Naive B cell (primary cell): ENCODE measurements at regions not wholly inside any gene's neighbourhood (a gene's known extent, or its start where the extent isn't known, plus 50 kb on each side); places are given as distances from the start of the nearest gene placed in this dataset.
A peak's percentile ranks its signal among the peaks of the same experiment; 100 is the strongest.
"Not testable (repeated sequence)": the region's sequence is repeated elsewhere in the genome, so short reads cannot be mapped to it uniquely, and the experiment has no call there.

ENCODE experiments used
- ATAC-seq, 2 donors: fragments of 150-1000 bp; cut with Tn5 transposase; 2 replicates each; pipeline ENCODE4 v1.10.0; 2021; ENCODE audit warnings: low read depth in 2 of 2, mild to moderate bottlenecking in 2 of 2, moderate library complexity in 2 of 2
- DNase-seq: peaks from one replicate; pipeline ENCODE4 v3.0.0; 2022
- H3K27ac Mint-ChIP-seq, 6 donors: one replicate each; pipeline ENCODE4 v1.8.0; 2020 to 2022; ENCODE audit warnings: mild to moderate bottlenecking in 6 of 6, mixed read lengths in 6 of 6, moderate library complexity in 5 of 6, inconsistent platforms in 2 of 6
- H3K27me3 Mint-ChIP-seq, 3 donors: one replicate each; pipeline ENCODE4 v1.8.0; 2021 to 2022; ENCODE audit warnings: mixed read lengths in 3 of 3, mild to moderate bottlenecking in 1 of 3
- H3K36me3 Mint-ChIP-seq, 2 donors: one replicate each; pipeline ENCODE4 v1.8.0; 2020 to 2022; ENCODE audit warnings: mixed read lengths in 2 of 2, inconsistent platforms in 1 of 2, mild to moderate bottlenecking in 1 of 2
- H3K4me1 Mint-ChIP-seq, 3 donors: one replicate each; pipeline ENCODE4 v1.8.0; 2020 to 2022; ENCODE audit warnings: mixed read lengths in 3 of 3, inconsistent platforms in 1 of 3, mild to moderate bottlenecking in 1 of 3, moderate library complexity in 1 of 3
- H3K4me3 Mint-ChIP-seq, 8 donors: one replicate each; pipeline ENCODE4 v1.8.0; 2020 to 2022; ENCODE audit warnings: mild to moderate bottlenecking in 8 of 8, mixed read lengths in 8 of 8, moderate library complexity in 8 of 8, inconsistent platforms in 2 of 8
- H3K9me3 Mint-ChIP-seq, 7 donors: one replicate each; pipeline ENCODE4 v1.8.0; 2020 to 2022; ENCODE audit warnings: mixed read lengths in 7 of 7, mild to moderate bottlenecking in 5 of 7, inconsistent platforms in 2 of 7, moderate library complexity in 1 of 7

DNA sequence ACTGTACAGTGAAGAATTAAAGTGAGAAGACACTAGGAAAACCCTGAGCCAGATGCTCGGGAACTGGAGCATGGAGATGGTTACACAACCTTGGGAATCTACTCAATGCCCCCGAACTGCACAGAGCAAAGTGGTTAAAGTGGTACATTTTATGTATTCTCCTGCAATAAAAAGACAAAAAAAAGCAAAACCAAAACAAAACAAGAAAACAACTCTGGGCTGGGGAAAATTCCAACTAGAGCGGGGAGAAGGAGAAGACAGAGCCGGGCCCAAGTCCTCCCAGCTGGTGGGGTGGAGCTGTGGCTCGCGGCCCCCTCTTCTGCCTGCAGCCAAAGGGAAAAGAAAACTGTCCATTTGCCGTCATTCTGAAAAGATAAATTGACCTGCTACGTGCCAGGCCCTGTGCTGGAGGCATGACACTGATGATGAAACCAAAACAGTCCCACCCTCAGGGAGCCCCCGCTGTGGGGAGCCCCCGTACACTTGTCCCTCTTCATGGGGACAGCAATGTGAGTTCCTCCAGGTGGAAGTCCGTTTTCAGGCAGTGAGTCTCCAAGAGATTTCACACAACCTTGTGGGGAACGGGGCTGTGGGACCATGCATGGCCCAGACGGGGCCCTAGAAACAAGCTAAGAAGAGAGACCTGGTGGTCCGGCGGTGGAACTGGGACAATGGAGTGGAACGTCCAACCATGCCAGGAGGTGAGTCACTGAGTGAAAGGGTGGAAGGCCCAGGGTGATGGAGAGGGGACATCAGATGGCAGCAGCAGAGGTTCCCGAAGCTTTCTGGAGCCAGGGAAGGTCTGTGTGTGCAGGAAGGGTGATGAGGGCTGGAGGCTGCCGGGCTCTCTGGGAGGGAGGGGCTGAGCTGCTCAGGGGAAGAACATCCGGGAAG is 114.8 kb upstream of the COL5A1 start:
- ATAC-seq (no peak), DNase-seq (no peak)
- Mint-ChIP-seq H3K36me3 (peaks cover 5 to 17% of the 10 kb centered on the region in 2 donors), H3K4me1 (no peaks in the 10 kb centered on the region), H3K4me3 (no peak overlapping the region), H3K9me3 (peaks cover 3 to 16% (median 11%) of the 10 kb centered on the region in 7 donors), H3K27me3 (peaks cover 4 to 29% (median 15%) of the 10 kb centered on the region in 3 donors), H3K27ac (peak overlapping the region in 1 of 6 donors; percentile 89)

GRCh38 chr9:134530724-134531123 is 110.9 kb upstream of the COL5A1 start:
- peaks cover 14 to 24% (median 21%) of the 10 kb centered on the region in 3 donors for H3K27me3 Mint-ChIP-seq
- peak overlapping the region in 2 of 6 donors; percentile 17 to 25 for H3K27ac Mint-ChIP-seq
- DNase-seq: no peak
- H3K9me3 Mint-ChIP-seq: peaks cover 3 to 16% (median 11%) of the 10 kb centered on the region in 7 donors
- ATAC-seq: no peak
- H3K4me3 Mint-ChIP-seq: no peak overlapping the region
- H3K4me1 Mint-ChIP-seq: no peaks in the 10 kb centered on the region
- peaks cover 5 to 17% of the 10 kb centered on the region in 2 donors for H3K36me3 Mint-ChIP-seq

- H3K4me3 Mint-ChIP-seq: no peak overlapping the region
- DNase-seq (no peak), ATAC-seq (no peak)
- no peak overlapping the region for H3K27ac Mint-ChIP-seq
- peaks cover 14 to 19% (median 14%) of the 10 kb centered on the region in 3 donors for H3K27me3 Mint-ChIP-seq
- H3K9me3 Mint-ChIP-seq: peaks cover 3 to 16% (median 11%) of the 10 kb centered on the region in 7 donors
- no peaks in the 10 kb centered on the region for H3K4me1 Mint-ChIP-seq
- peaks cover 5 to 17% of the 10 kb centered on the region in 2 donors for H3K36me3 Mint-ChIP-seq
These were observed 110.2 kb upstream of the COL5A1 start for GRCh38 chr9:134531220-134531970.

- peaks cover 5 to 17% of the 10 kb centered on the region in 2 donors for H3K36me3 Mint-ChIP-seq
- H3K27ac Mint-ChIP-seq: no peak overlapping the region
- ATAC-seq (no peak), DNase-seq (no peak)
- no peaks in the 10 kb centered on the region for H3K4me1 Mint-ChIP-seq
- no peak overlapping the region for H3K4me3 Mint-ChIP-seq
- peaks cover 3 to 16% (median 11%) of the 10 kb centered on the region in 7 donors for H3K9me3 Mint-ChIP-seq
- H3K27me3 Mint-ChIP-seq: peaks cover 7 to 14% (median 12%) of the 10 kb centered on the region in 3 donors
These were observed 109.5 kb upstream of the COL5A1 start for GRCh38 chr9:134532084-134532483.

DNA sequence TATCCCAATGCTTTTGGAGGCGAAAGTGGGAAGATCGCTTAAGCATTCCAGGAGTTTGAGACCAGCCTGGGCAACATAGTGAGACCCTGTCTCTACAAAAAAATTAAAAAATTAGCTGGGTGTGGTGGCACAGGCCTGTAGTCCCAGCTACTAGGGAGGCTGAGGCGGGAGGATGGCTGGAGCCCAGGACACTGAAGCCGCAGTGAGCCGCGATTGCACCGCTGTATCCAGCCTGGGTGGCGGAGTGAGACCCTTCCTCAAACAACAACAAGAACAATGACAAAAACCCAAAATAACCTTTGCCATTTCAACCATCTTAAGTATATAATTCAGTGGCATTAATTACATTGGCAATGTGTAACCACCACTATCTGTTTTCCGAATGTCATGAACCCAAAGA is 108.9 kb upstream of the COL5A1 start:
- H3K4me1 Mint-ChIP-seq, DNase-seq, H3K4me3 Mint-ChIP-seq, ATAC-seq: not testable (repeated sequence)
- Mint-ChIP-seq H3K36me3 (peaks cover 5 to 17% of the 10 kb centered on the region in 2 donors), H3K27ac (peak overlapping the region in 1 of 6 donors; percentile 24), H3K27me3 (peaks cover 5 to 14% (median 9%) of the 10 kb centered on the region in 3 donors), H3K9me3 (peaks cover 3 to 16% (median 10%) of the 10 kb centered on the region in 7 donors)

DNA sequence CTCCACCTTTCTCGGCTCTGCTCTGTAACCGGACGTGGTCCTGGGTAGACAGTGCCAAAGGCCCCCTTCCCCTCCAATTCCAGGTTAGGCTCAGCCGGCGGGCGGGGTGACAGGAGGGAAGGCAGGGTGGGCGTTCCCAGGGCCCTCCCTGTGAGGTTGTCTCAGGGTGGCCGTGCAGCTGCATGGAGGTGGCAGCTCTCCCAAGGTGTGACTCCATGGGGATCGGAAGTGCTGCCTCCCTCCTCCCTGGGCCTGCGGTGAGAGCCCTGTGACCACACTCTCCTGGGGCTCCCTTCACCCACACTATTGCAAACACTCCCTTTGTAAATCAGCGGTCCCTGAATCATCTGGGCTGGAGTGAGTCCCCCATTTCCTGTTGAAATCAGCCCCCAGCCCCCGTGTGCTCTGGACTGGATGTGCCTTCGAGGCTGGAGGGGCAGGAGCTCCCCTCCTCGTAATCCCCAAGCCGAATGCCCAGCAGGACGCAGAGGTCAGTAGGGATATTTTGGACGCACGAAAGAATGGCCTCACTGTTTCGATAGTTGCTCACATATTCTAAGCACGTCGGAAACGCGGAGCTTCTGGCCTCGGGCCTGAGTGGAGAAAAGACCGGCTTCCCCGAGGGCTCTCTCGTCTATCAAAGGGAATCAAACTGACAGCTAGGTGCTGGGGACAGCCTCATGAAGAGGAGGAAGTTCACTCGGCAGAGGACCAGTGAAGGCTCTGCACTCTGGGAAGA is 107.6 kb upstream of the COL5A1 start:
- peaks cover 5 to 17% of the 10 kb centered on the region in 2 donors for H3K36me3 Mint-ChIP-seq
- ATAC-seq (no peak), DNase-seq (no peak)
- peaks cover 3 to 16% (median 10%) of the 10 kb centered on the region in 7 donors for H3K9me3 Mint-ChIP-seq
- peak overlapping the region in 1 of 6 donors; percentile 65 for H3K27ac Mint-ChIP-seq
- no peak overlapping the region for H3K4me3 Mint-ChIP-seq
- H3K4me1 Mint-ChIP-seq: no peaks in the 10 kb centered on the region
- H3K27me3 Mint-ChIP-seq: peaks cover 5 to 17% (median 14%) of the 10 kb centered on the region in 3 donors

DNA sequence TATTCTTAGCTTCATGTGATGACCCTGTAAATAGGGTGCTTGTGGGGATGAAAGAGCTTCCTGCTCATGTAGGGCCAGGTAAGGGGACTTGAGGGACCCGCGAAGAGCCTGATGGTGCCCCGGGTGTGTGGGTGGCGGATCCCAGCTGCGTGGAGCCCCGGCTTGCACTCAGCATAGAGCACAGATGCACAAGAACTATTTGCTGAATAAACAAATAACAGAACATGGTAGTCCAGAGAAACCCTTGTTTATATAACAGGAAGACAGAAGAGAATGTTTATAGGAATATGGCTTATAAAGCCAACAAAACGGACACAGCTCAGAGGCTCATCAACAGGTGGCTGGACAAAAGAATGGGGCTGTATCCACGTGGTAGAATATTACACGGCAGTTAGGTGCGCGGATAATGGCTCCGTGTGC is 106.9 kb upstream of the COL5A1 start:
- peaks cover 5 to 17% (median 14%) of the 10 kb centered on the region in 3 donors for H3K27me3 Mint-ChIP-seq
- H3K4me1 Mint-ChIP-seq: no peaks in the 10 kb centered on the region
- H3K27ac Mint-ChIP-seq: peak overlapping the region in 1 of 6 donors; percentile 65
- H3K9me3 Mint-ChIP-seq: peaks cover 3 to 15% (median 10%) of the 10 kb centered on the region in 7 donors
- DNase-seq (no peak), ATAC-seq (no peak)
- H3K4me3 Mint-ChIP-seq: no peak overlapping the region
- H3K36me3 Mint-ChIP-seq: peaks cover 5 to 13% of the 10 kb centered on the region in 2 donors

DNA sequence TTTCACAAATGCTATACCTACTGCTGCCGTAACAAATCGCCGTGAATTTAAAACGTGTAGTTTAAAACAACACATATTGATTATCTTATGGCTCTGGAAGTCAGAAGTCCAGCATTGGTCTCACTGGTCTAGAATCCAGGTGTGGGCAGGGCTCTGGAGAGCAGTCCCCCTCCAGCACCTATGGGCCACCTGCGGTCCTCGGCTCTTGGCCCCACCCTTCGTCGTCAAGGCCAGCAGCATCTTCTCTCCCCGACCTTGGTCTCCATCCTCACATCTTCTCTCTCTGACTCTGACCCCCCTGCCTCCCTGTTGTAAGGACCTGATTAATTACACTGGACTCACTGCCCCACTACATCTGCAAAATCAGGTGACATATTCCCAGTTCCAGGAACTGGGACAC is 106.4 kb upstream of the COL5A1 start:
- H3K27ac Mint-ChIP-seq: no peak overlapping the region
- no peaks in the 10 kb centered on the region for H3K4me1 Mint-ChIP-seq
- H3K36me3 Mint-ChIP-seq: peaks cover 5 to 8% of the 10 kb centered on the region in 2 donors
- no peak overlapping the region for H3K4me3 Mint-ChIP-seq
- ATAC-seq (no peak), DNase-seq (no peak)
- peaks cover 5 to 17% (median 14%) of the 10 kb centered on the region in 3 donors for H3K27me3 Mint-ChIP-seq
- peaks cover 3 to 11% (median 6%) of the 10 kb centered on the region in 7 donors for H3K9me3 Mint-ChIP-seq

DNA sequence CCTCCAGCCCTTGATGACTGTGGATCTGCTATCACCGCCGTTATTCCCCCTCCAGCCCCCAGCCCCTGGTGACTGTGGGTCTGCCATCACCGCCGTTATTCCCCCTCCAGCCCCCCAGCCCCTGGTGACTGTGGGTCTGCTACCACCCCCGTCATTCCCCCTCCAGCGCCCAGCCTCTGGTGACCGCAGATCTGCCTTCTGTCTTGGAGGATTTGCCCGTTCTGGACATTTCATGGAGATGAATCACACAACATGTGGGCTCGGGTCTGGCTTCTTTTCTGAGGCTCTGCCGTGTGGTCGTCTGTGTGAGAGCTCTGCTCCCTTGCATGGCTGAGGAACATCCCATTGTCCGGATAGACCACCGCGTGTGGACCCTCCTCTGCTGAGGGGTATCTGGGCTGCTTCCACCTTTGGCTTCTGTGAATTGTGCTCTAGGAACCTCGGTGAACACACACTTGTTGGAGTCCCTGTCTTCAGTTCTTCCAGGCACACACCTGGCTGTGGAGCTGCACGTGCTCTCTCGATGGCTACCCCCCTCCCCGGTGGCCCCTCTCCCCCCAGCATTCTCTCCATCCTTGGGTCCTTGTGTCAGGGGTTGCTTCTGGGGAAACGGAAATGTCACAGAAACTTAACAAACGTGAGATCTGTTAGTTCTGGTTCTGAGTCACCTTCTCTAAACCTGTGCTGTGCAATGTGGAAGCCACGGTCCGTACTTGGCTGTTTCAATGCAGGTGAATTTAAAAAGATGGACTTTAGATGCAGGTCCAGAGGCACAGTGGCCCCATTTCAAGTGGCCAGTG is 105.3 kb upstream of the COL5A1 start:
- ATAC-seq (no peak), DNase-seq (no peak)
- H3K9me3 Mint-ChIP-seq: peaks cover 0 to 2% (median 0%) of the 10 kb centered on the region in 7 donors
- peaks cover 9 to 17% (median 9%) of the 10 kb centered on the region in 3 donors for H3K27me3 Mint-ChIP-seq
- H3K27ac Mint-ChIP-seq: no peak overlapping the region
- H3K4me1 Mint-ChIP-seq: no peaks in the 10 kb centered on the region
- peak overlapping the region in 2 of 8 donors; percentile 29 to 68 for H3K4me3 Mint-ChIP-seq
- no peaks in the 10 kb centered on the region for H3K36me3 Mint-ChIP-seq

DNA sequence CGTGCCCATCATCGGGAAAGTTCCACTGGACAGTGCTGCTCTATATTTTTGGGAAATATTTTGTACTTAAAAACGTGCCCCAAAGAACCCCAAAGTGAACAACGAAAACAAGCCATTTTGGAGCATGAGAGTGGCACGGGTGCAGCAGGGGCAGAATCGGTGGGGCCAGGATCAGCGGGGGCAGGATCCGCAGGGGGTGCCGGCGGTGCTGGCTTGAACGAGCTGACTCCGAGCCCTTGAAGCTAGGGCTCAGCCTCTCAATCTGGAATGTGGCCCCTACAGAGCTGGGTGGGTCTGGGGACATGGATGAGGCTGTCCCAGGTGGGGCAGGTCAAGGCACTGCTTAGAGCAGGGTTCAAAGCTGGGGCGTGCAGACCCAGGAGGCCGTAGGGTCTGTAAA is 104.7 kb upstream of the COL5A1 start:
- H3K4me3 Mint-ChIP-seq: no peak overlapping the region
- peaks cover 0 to 2% (median 0%) of the 10 kb centered on the region in 7 donors for H3K9me3 Mint-ChIP-seq
- peaks cover 9 to 17% (median 9%) of the 10 kb centered on the region in 3 donors for H3K27me3 Mint-ChIP-seq
- no peak for DNase-seq
- H3K4me1 Mint-ChIP-seq: no peaks in the 10 kb centered on the region
- no peaks in the 10 kb centered on the region for H3K36me3 Mint-ChIP-seq
- H3K27ac Mint-ChIP-seq: no peak overlapping the region
- no peak for ATAC-seq

GRCh38 chr9:134537951-134538641 is 103.5 kb upstream of the COL5A1 start:
- no peaks in the 10 kb centered on the region for H3K4me1 Mint-ChIP-seq
- no peaks in the 10 kb centered on the region for H3K36me3 Mint-ChIP-seq
- no peak overlapping the region for H3K27ac Mint-ChIP-seq
- ATAC-seq (no peak), DNase-seq (no peak)
- H3K4me3 Mint-ChIP-seq: no peak overlapping the region
- peaks cover 0 to 2% (median 0%) of the 10 kb centered on the region in 7 donors for H3K9me3 Mint-ChIP-seq
- H3K27me3 Mint-ChIP-seq: peaks cover 9 to 17% (median 9%) of the 10 kb centered on the region in 3 donors
